ENCODE measurements at regions not wholly inside any gene's neighbourhood (a gene's known extent, or its start where the extent isn't known, plus 50 kb on each side); places are given as distances from the start of the nearest gene placed in this dataset.

DNA sequence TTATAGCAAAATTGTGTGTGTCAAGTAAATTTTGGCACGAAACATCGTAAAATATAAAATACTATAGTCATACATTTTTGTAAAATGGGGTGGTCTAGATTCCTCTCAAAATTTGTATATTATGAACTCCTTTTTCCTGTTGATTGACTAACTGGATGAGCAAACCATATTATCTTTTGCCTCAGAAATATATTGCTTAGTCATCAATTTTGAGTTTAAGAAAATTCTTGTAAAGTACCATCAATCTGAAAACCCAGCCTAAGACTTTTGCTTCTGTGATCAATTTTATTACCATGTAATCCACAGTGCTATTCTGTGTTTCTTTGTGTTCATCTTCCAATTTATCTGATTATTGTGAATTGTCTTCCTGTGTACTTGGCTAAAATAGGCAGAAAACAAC is 98.0 kb upstream of the PCDH18 start:
- TF ChIP-seq, protein P1, sequence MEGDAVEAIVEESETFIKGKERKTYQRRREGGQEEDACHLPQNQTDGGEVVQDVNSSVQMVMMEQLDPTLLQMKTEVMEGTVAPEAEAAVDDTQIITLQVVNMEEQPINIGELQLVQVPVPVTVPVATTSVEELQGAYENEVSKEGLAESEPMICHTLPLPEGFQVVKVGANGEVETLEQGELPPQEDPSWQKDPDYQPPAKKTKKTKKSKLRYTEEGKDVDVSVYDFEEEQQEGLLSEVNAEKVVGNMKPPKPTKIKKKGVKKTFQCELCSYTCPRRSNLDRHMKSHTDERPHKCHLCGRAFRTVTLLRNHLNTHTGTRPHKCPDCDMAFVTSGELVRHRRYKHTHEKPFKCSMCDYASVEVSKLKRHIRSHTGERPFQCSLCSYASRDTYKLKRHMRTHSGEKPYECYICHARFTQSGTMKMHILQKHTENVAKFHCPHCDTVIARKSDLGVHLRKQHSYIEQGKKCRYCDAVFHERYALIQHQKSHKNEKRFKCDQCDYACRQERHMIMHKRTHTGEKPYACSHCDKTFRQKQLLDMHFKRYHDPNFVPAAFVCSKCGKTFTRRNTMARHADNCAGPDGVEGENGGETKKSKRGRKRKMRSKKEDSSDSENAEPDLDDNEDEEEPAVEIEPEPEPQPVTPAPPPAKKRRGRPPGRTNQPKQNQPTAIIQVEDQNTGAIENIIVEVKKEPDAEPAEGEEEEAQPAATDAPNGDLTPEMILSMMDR (conservative IDR thresholded peaks at IDR 0.05; ENCODE audit: low read length) = no peak
- no peak for TF ChIP-seq EZH2phosphoT487 (IDR thresholded peaks at IDR 0.05; ENCODE audit: borderline replicate concordance, low read depth, low read length)
